Progenitor cell of endocrine pancreas (in vitro differentiated cells): ENCODE measurements at regions not wholly inside any gene's neighbourhood (a gene's known extent, or its start where the extent isn't known, plus 50 kb on each side); places are given as distances from the start of the nearest gene placed in this dataset.

Source experiments
- DNase-seq: peaks from one replicate; pipeline ENCODE4 v3.0.0; 2021; ENCODE audit warnings: low spot score; ENCODE audit not compliant: unreplicated experiment
- H3K27ac Mint-ChIP-seq: 2 replicates; pipeline ENCODE4 v1.8.0; 2021; ENCODE audit warnings: mild to moderate bottlenecking, moderate library complexity, mixed read lengths
- H3K27me3 Mint-ChIP-seq: 2 replicates; pipeline ENCODE4 v1.8.0; 2021; ENCODE audit warnings: mixed read lengths
- H3K36me3 Mint-ChIP-seq: 2 replicates; pipeline ENCODE4 v1.8.0; 2022; ENCODE audit warnings: mixed read lengths; ENCODE audit not compliant: insufficient read depth
- H3K4me1 Mint-ChIP-seq: 2 replicates; pipeline ENCODE4 v1.8.0; 2021; ENCODE audit warnings: low read depth, mixed read lengths
- H3K4me3 Mint-ChIP-seq: 2 replicates; pipeline ENCODE4 v1.8.0; 2021; ENCODE audit warnings: low read depth, mild to moderate bottlenecking, moderate library complexity, mixed read lengths
- H3K9me3 Mint-ChIP-seq: 2 replicates; pipeline ENCODE4 v1.8.0; 2021; ENCODE audit warnings: low read depth, mixed read lengths
- CTCF ChIP-seq: fragments of 200-600 bp; sonication (generic); IDR thresholded peaks from one replicate; pipeline ENCODE4 v1.5.0; 2021; ENCODE audit warnings: antibody characterized with exemption, mild to moderate bottlenecking; ENCODE audit not compliant: unreplicated experiment

GRCh38 chr11:128251140-128251539 lies 336.2 kb downstream of the ETS1 start:
- no peak for TF ChIP-seq CTCF
- Mint-ChIP-seq H3K27me3 (peaks cover 3% of the 10 kb centered on the region), H3K36me3 (no peaks in the 10 kb centered on the region), H3K4me1 (no peaks in the 10 kb centered on the region), H3K27ac (no peak overlapping the region), H3K9me3 (no peaks in the 10 kb centered on the region), H3K4me3 (no peak overlapping the region)
- no peak for DNase-seq

- Mint-ChIP-seq H3K36me3 (no peaks in the 10 kb centered on the region), H3K4me3 (no peak overlapping the region), H3K27ac (no peak overlapping the region), H3K4me1 (no peaks in the 10 kb centered on the region), H3K27me3 (peaks cover 3% of the 10 kb centered on the region), H3K9me3 (no peaks in the 10 kb centered on the region)
- TF ChIP-seq CTCF, result no peak
- no peak for DNase-seq
These were observed 336.9 kb downstream of the ETS1 start for GRCh38 chr11:128250482-128250881.

GRCh38 chr11:128246810-128247594 lies 340.4 kb downstream of the ETS1 start:
- Mint-ChIP-seq H3K9me3 (no peaks in the 10 kb centered on the region), H3K4me1 (no peaks in the 10 kb centered on the region), H3K36me3 (no peaks in the 10 kb centered on the region), H3K27me3 (peaks cover 5% of the 10 kb centered on the region), H3K27ac (no peak overlapping the region), H3K4me3 (no peak overlapping the region)
- no peak for DNase-seq
- TF ChIP-seq CTCF, result no peak

- Mint-ChIP-seq H3K27ac (no peak overlapping the region), H3K27me3 (peaks cover 5% of the 10 kb centered on the region), H3K4me3 (no peak overlapping the region), H3K4me1 (no peaks in the 10 kb centered on the region), H3K36me3 (no peaks in the 10 kb centered on the region), H3K9me3 (no peaks in the 10 kb centered on the region)
- no peak for DNase-seq
- TF ChIP-seq CTCF, result no peak
These were observed 341.0 kb downstream of the ETS1 start for GRCh38 chr11:128246364-128246801.

- no peaks in the 10 kb centered on the region for H3K9me3 Mint-ChIP-seq
- H3K4me1 Mint-ChIP-seq, result no peaks in the 10 kb centered on the region
- no peaks in the 10 kb centered on the region for H3K36me3 Mint-ChIP-seq
- H3K27me3 Mint-ChIP-seq, result peaks cover 5% of the 10 kb centered on the region
- H3K4me3 Mint-ChIP-seq, result no peak overlapping the region
- no peak for TF ChIP-seq CTCF
- DNase-seq, result no peak
- no peak overlapping the region for H3K27ac Mint-ChIP-seq
These were observed 342.5 kb downstream of the ETS1 start for GRCh38 chr11:128244871-128245270.
